ENCODE measurements at regions not wholly inside any gene's neighbourhood (a gene's known extent, or its start where the extent isn't known, plus 50 kb on each side); places are given as distances from the start of the nearest gene placed in this dataset.

DNA sequence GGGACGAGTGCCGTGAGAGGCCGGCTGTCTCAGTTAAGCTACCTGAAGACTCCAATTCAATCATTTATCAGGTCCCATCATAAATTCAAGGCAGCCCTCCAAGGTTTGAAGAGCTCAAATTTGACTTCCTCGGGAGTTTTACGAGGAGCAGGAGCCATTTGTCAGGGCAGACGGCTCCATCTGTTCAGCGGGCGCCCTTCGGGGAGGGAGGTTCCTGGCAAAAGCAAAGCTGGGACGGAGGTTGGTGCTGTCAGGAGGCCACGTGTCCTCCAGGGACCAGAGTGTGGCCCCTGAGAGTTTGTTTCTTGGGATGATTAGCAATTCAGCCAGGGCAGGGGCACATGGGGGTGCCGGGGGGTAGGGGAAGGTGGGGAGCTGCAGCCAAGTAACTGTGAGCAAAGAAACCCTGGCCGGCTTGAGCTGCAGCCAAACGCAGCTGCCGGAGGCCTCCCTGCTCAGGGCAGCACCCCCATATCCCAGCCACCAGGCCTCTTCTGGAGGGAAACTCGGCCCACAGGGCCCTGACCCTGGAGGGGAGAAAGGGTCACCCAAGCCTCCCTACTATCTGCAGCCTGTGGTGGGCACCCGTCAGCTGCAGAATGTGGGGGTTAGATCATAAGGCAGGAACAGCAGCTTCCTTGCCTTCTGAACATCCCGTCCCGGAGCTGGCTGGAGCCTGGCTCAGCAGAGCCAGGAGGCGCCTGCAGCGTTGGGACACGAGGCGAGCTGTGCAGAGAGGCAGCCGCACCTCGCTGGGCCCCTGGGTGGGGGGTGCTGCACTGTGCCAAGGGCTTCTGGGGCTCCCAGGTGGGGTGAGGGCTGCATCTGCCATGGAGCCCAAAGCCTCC is 63.6 kb upstream of the GATA5 start:
- H3K36me3 ChIP-seq (ENCODE audit: insufficient read depth, low read length), result no peaks in the 10 kb centered on the region
- no peaks in the 10 kb centered on the region for H3K79me2 ChIP-seq (ENCODE audit: insufficient read depth, low read length)
- no peak overlapping the region for H2AFZ ChIP-seq (ENCODE audit: low read length)
- no peaks in the 10 kb centered on the region for H3K27me3 ChIP-seq (ENCODE audit: insufficient read depth, low read length, poor library complexity, severe bottlenecking)
- H3K4me1 ChIP-seq (ENCODE audit: insufficient read depth, low read length, poor library complexity, severe bottlenecking), result no peaks in the 10 kb centered on the region
- no peak overlapping the region for H3K9ac ChIP-seq (ENCODE audit: low read depth, low read length, poor library complexity, severe bottlenecking)
- H3K9me3 ChIP-seq (ENCODE audit: insufficient read depth, low read depth, low read length), result no peaks in the 10 kb centered on the region
- H3F3A ChIP-seq (ENCODE audit: low read depth), result no peaks in the 10 kb centered on the region
- TF ChIP-seq EZH2phosphoT487 (IDR thresholded peaks at IDR 0.05; ENCODE audit: borderline replicate concordance), result no peak
- no peak for TF ChIP-seq CTCF (conservative IDR thresholded peaks at IDR 0.05; ENCODE audit: low read length)
- H3K4me2 ChIP-seq (ENCODE audit: low read depth, low read length, poor library complexity, severe bottlenecking), result no peak overlapping the region
- no peak overlapping the region for H3K4me3 ChIP-seq (ENCODE audit: low read length, poor library complexity, severe bottlenecking)
- H3K9me2 ChIP-seq (replicated peaks; ENCODE audit: low read depth, low read length), result no peaks in the 10 kb centered on the region
- H4K20me1 ChIP-seq (ENCODE audit: insufficient read depth, low read length, poor library complexity, severe bottlenecking), result no peaks in the 10 kb centered on the region

DNA sequence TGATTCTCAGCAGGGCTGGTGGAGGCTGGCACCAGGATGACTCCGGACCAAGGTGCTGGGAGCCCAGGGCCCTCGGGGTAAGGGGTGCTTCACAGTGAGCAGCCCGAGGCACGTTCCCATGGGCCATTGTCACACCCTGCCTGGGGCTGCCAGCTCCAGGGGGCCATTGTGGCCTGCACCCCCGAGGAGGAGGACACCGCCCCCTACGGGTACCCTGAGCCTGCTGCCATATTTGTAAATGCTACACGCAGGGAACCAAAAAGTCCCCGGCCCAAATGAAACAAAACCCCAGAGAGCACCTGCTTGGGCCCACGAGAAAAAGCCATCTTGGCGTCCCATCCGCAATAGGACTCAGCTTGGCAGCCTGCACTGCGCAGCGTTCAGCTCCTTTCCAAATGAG is 64.7 kb upstream of the GATA5 start:
- Histone ChIP-seq H3K36me3 (ENCODE audit: insufficient read depth, low read length) (no peaks in the 10 kb centered on the region), H3K4me2 (ENCODE audit: low read depth, low read length, poor library complexity, severe bottlenecking) (no peak overlapping the region), H3K4me1 (ENCODE audit: insufficient read depth, low read length, poor library complexity, severe bottlenecking) (no peaks in the 10 kb centered on the region), H3K9me3 (ENCODE audit: insufficient read depth, low read depth, low read length) (no peaks in the 10 kb centered on the region), H3K9ac (ENCODE audit: low read depth, low read length, poor library complexity, severe bottlenecking) (no peak overlapping the region), H3K4me3 (ENCODE audit: low read length, poor library complexity, severe bottlenecking) (no peak overlapping the region), H4K20me1 (ENCODE audit: insufficient read depth, low read length, poor library complexity, severe bottlenecking) (no peaks in the 10 kb centered on the region), H3F3A (ENCODE audit: low read depth) (no peaks in the 10 kb centered on the region), H3K9me2 (replicated peaks; ENCODE audit: low read depth, low read length) (no peaks in the 10 kb centered on the region), H3K27me3 (ENCODE audit: insufficient read depth, low read length, poor library complexity, severe bottlenecking) (no peaks in the 10 kb centered on the region), H3K79me2 (ENCODE audit: insufficient read depth, low read length) (no peaks in the 10 kb centered on the region), H2AFZ (ENCODE audit: low read length) (no peak overlapping the region)
- TF ChIP-seq CTCF (conservative IDR thresholded peaks at IDR 0.05; ENCODE audit: low read length) (peak; percentile 48), EZH2phosphoT487 (IDR thresholded peaks at IDR 0.05; ENCODE audit: borderline replicate concordance) (no peak)

- H3K9me2 ChIP-seq (replicated peaks; ENCODE audit: low read depth, low read length), result no peaks in the 10 kb centered on the region
- no peak overlapping the region for H3K4me3 ChIP-seq (ENCODE audit: low read length, poor library complexity, severe bottlenecking)
- no peaks in the 10 kb centered on the region for H3K9me3 ChIP-seq (ENCODE audit: insufficient read depth, low read depth, low read length)
- H3K79me2 ChIP-seq (ENCODE audit: insufficient read depth, low read length), result no peaks in the 10 kb centered on the region
- peaks cover 7% of the 10 kb centered on the region for H3K4me1 ChIP-seq (ENCODE audit: insufficient read depth, low read length, poor library complexity, severe bottlenecking)
- no peak overlapping the region for H3K9ac ChIP-seq (ENCODE audit: low read depth, low read length, poor library complexity, severe bottlenecking)
- no peaks in the 10 kb centered on the region for H3F3A ChIP-seq (ENCODE audit: low read depth)
- no peak overlapping the region for H3K4me2 ChIP-seq (ENCODE audit: low read depth, low read length, poor library complexity, severe bottlenecking)
- H4K20me1 ChIP-seq (ENCODE audit: insufficient read depth, low read length, poor library complexity, severe bottlenecking), result no peaks in the 10 kb centered on the region
- no peak for TF ChIP-seq CTCF (conservative IDR thresholded peaks at IDR 0.05; ENCODE audit: low read length)
- no peak for TF ChIP-seq EZH2phosphoT487 (IDR thresholded peaks at IDR 0.05; ENCODE audit: borderline replicate concordance)
- H3K36me3 ChIP-seq (ENCODE audit: insufficient read depth, low read length), result no peaks in the 10 kb centered on the region
- no peaks in the 10 kb centered on the region for H3K27me3 ChIP-seq (ENCODE audit: insufficient read depth, low read length, poor library complexity, severe bottlenecking)
- H2AFZ ChIP-seq (ENCODE audit: low read length), result no peak overlapping the region
These were observed 67.1 kb upstream of the GATA5 start for GRCh38 chr20:62542862-62543261.
